ENCODE measurements at regions not wholly inside any gene's neighbourhood (a gene's known extent, or its start where the extent isn't known, plus 50 kb on each side); places are given as distances from the start of the nearest gene placed in this dataset.

DNA sequence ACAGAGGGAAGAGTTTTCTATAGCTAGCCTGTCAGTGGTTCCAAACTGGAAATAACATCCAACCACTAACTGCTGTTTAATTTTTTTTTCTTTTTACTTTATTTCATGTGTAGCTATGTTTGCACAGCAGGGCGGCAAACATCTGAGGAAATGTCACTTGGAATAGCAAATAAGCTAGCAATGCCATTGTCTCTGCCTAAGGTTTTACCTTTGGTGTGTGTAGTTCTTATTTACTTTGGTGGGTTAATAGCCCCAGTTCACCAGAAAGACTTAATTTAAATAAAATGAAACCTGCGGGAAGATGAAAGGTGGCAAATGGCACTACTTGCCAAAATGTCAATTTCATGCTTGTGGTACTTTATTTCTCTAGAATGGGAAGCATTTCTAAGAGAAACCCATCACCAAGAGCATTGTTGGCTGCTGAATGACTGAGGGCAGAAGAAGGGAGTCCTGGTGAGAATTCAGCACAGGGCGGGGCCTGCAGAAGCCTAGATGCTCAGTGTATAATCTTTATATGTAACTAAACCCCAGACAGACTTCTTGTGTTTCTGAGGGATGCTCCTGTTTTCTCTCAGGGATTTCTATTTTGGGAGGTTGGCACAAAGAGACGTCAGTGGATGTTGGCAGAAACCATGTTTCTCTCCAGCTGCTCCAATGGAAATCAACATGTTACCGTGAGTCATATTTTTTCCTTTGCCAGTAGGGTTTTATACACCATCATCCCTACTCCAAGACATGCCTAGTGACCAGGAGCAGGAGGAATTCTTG lies 300.4 kb upstream of the NT5C1B start:
- no peak for TF ChIP-seq POLR2A (IDR thresholded peaks at IDR 0.05)
- TF ChIP-seq POLR2AphosphoS5 (IDR thresholded peaks at IDR 0.05), result peak; percentile 40 to 74 (median 69)
- TF ChIP-seq, protein P1, sequence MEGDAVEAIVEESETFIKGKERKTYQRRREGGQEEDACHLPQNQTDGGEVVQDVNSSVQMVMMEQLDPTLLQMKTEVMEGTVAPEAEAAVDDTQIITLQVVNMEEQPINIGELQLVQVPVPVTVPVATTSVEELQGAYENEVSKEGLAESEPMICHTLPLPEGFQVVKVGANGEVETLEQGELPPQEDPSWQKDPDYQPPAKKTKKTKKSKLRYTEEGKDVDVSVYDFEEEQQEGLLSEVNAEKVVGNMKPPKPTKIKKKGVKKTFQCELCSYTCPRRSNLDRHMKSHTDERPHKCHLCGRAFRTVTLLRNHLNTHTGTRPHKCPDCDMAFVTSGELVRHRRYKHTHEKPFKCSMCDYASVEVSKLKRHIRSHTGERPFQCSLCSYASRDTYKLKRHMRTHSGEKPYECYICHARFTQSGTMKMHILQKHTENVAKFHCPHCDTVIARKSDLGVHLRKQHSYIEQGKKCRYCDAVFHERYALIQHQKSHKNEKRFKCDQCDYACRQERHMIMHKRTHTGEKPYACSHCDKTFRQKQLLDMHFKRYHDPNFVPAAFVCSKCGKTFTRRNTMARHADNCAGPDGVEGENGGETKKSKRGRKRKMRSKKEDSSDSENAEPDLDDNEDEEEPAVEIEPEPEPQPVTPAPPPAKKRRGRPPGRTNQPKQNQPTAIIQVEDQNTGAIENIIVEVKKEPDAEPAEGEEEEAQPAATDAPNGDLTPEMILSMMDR (IDR thresholded peaks at IDR 0.05), result no peak
